C1 segment of cervical spinal cord (tissue), 14 donors: ENCODE measurements at regions not wholly inside any gene's neighbourhood (a gene's known extent, or its start where the extent isn't known, plus 50 kb on each side); places are given as distances from the start of the nearest gene placed in this dataset.

Experiments
- DNase-seq, 14 donors: peaks; one replicate each; lab custom pipeline; 2025; lab: John Stamatoyannopoulos, UW

DNA sequence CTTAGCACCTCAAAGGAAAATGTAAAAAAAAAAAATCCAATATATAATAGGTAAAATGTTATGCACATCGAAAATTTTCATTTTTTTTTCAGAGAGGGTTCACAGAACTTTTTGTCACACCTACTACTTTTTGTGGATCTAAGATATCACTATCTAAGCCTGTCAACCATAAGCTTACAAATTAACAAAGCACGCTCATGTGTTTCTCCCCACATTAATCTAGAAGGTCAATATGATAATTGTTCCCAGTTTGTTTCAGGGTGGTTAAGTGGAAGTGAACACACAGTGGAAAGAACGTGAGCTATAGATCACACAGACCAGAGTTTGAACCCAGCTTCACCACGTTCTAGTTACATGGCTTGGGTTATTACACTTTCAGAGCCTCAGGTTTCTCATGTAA is 78.6 kb upstream of the ROBO2 start:
- DNase-seq: no peak

DNA sequence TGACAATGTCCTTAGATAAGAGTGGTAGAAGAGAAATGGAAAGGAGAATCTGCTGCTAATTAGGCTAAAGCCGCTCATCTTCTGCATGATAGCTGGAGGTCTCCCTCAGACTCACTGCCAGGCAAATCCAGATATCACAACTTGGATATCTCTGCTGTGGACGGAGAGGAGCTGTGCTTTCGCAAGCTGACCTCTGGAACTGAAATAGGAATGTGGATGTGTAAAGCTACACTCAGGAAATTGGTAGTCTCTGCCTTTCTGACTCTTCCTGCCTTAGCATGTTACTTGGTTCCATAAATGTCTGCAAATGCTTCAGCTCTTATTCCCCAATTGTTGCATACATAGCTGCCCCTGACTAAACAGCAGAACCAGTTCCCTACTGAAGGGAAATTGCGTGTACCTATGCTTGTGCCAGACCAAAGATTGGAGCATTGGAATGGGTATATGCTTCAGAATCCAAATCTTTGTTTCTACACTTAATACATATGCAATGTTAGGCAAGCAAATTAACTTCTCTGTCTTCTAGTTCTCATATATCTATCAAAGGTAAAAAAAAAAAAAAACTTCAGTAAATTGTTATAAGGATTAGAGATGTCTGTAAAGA is 74.7 kb upstream of the ROBO2 start:
- DNase-seq: no peak

GRCh38 chr3:76969471-76969870 is 70.4 kb upstream of the ROBO2 start:
- DNase-seq: no peak

- no peak for DNase-seq
Observed at GRCh38 chr3:76969996-76970615, 69.8 kb upstream of the ROBO2 start.

DNA sequence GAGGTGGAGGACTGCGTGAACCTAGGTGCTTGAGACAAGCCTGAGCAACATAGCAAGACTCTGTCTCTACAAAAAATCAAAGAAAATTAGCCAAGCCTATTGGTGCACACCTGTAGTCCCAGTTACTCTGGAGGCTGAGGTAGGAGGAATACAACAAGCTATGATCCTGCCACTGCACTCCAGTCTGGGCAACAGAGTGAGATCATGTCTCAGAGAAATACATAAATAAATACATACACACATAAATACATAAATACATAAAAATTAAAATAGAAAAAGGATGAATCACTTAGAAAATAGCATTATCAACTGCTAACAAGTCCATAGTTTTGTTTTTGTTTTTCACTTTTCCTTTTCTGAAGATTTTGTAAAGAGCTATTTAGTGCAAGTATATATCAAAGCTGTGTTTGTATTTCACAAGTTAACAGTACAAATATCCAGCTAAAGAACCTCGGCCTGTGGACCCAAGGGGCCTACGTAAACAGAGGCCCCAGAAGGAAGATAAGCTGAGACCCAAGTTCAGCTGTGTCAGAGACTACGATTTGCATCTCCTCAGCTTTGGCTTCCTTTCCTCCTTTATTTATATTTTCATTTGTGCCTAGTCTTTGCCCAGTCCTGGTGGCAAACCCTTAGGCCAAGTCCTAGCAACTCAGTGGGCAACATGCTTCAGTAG is 67.1 kb upstream of the ROBO2 start:
- DNase-seq: no peak

GRCh38 chr3:76976996-76977395 is 62.9 kb upstream of the ROBO2 start:
- no peak for DNase-seq

DNA sequence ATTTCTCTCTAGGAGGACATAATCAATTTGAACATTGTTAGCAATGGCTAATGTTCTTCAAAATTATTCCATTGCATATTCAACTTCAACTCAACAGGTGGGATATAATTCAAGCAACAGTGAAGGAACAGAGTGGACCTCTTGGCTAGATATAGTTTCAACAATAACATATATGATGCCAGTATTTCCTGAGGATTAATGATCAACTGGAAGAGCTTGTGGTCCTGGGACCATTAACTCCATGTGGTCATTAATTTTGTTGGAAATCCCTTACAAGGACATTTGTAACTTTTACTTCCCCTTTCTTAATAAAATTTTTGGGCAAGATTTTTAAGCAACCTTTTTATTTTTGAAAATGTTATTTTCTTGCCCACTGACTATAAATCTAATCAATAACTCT is 54.3 kb upstream of the ROBO2 start:
- DNase-seq: no peak

GRCh38 chr3:76986876-76987474 is 52.9 kb upstream of the ROBO2 start:
- DNase-seq: no peak
